Upper lobe of left lung (tissue), 4 donors: ENCODE measurements at regions not wholly inside any gene's neighbourhood (a gene's known extent, or its start where the extent isn't known, plus 50 kb on each side); places are given as distances from the start of the nearest gene placed in this dataset.

Experiments
- CTCF ChIP-seq, 6 experiments: fragments of 450-650 bp in 4 of 6; fragments of 200-600 bp in 2 of 6; sonication (generic) in 2 of 6; IDR thresholded peaks; one replicate each; pipeline ENCODE4 v1.5.1; 2016 to 2019; ENCODE audit warnings: antibody characterized with exemption in 6 of 6
- EP300 ChIP-seq, 4 donors: sonication (generic); formaldehyde crosslinking; IDR thresholded peaks; one replicate each; pipeline ENCODE4 v1.5.1; 2017; ENCODE audit warnings: antibody characterized with exemption in 4 of 4, control low read depth in 2 of 4
- POLR2A ChIP-seq, 4 donors: fragments of 450-650 bp; IDR thresholded peaks; one replicate each; pipeline ENCODE4 v1.5.1; 2016 to 2017; ENCODE audit warnings: antibody characterized with exemption in 4 of 4, mild to moderate bottlenecking in 2 of 4
- POLR2AphosphoS5 ChIP-seq, 2 donors: sonication (generic); formaldehyde crosslinking; IDR thresholded peaks; one replicate each; pipeline ENCODE4 v1.5.1; 2017; ENCODE audit warnings: antibody characterized with exemption in 2 of 2

GRCh38 chr12:98388126-98388525 is 127.3 kb upstream of the TMPO start:
- TF ChIP-seq CTCF (IDR thresholded peaks at IDR 0.05): no peak
- no peak for TF ChIP-seq EP300 (IDR thresholded peaks at IDR 0.05)
- TF ChIP-seq POLR2AphosphoS5 (IDR thresholded peaks at IDR 0.05): no peak
- TF ChIP-seq POLR2A (IDR thresholded peaks at IDR 0.05): no peak
